ENCODE measurements at regions not wholly inside any gene's neighbourhood (a gene's known extent, or its start where the extent isn't known, plus 50 kb on each side); places are given as distances from the start of the nearest gene placed in this dataset.

- no peak for TF ChIP-seq CTCF (IDR thresholded peaks at IDR 0.05; ENCODE audit: insufficient read depth, low read depth, low read length)
- no peak for TF ChIP-seq EZH2 (IDR thresholded peaks at IDR 0.05; ENCODE audit: insufficient read depth, low read length)
These were observed 290.0 kb upstream of the CFAP20DC start for GRCh38 chr3:59339818-59340217.
